WERI-Rb-1 (cell line): ENCODE measurements at regions not wholly inside any gene's neighbourhood (a gene's known extent, or its start where the extent isn't known, plus 50 kb on each side); places are given as distances from the start of the nearest gene placed in this dataset.

ENCODE experiments used
- DNase-seq: peaks from one replicate; pipeline ENCODE4 v3.0.0-alpha.2; 2020
- H3K27ac ChIP-seq: fragments of 250-450 bp; sonication (Bioruptor Pico); 2 replicates; pipeline ENCODE4 v1.5.1; 2020; ENCODE audit warnings: mild to moderate bottlenecking, moderate library complexity
- H3K27me3 ChIP-seq: fragments of 250-450 bp; sonication (Bioruptor Pico); 2 replicates; pipeline ENCODE4 v1.5.1; 2021; ENCODE audit warnings: mild to moderate bottlenecking, low read depth, moderate library complexity; ENCODE audit not compliant: insufficient read depth, severe bottlenecking
- H3K36me3 ChIP-seq: fragments of 250-450 bp; sonication (Bioruptor Pico); 2 replicates; pipeline ENCODE4 v1.5.1; 2020; ENCODE audit warnings: mild to moderate bottlenecking, moderate library complexity
- H3K4me3 ChIP-seq: 2 replicates; pipeline ENCODE4 v1.5.1; 2011; ENCODE audit warnings: low read depth, mild to moderate bottlenecking, control low read depth, low read length
- H3K9me3 ChIP-seq: fragments of 250-450 bp; sonication (Bioruptor Pico); 2 replicates; pipeline ENCODE4 v1.5.1; 2021; ENCODE audit warnings: mild to moderate bottlenecking, moderate library complexity; ENCODE audit not compliant: severe bottlenecking
- TF ChIP-seq, protein P1 (sequence below): IDR thresholded peaks from 2 replicates; pipeline ENCODE4 v1.5.1; 2011; ENCODE audit warnings: low read depth, mild to moderate bottlenecking, control low read depth, inconsistent platforms, low read length

DNA sequence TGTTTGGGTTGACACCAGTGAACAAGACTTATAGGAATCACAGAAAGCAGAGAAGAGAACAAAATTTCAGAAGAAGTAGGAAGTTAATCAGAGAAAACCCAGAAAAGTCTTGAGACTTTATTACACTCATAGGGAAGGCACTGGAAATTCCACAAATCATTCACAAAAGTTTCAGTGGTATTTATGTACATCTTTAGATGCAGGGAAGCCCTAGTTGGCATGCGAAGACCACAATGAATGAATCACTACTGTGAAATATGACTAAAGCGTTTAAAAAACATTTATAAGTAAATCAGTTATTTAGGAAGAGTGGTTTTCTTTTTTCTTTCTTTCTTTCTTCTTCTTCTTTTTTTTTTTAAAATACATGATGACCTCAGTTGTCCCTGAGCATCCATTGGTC lies 105.1 kb downstream of the NUP35 start:
- DNase-seq, result no peak
- TF ChIP-seq, protein P1, sequence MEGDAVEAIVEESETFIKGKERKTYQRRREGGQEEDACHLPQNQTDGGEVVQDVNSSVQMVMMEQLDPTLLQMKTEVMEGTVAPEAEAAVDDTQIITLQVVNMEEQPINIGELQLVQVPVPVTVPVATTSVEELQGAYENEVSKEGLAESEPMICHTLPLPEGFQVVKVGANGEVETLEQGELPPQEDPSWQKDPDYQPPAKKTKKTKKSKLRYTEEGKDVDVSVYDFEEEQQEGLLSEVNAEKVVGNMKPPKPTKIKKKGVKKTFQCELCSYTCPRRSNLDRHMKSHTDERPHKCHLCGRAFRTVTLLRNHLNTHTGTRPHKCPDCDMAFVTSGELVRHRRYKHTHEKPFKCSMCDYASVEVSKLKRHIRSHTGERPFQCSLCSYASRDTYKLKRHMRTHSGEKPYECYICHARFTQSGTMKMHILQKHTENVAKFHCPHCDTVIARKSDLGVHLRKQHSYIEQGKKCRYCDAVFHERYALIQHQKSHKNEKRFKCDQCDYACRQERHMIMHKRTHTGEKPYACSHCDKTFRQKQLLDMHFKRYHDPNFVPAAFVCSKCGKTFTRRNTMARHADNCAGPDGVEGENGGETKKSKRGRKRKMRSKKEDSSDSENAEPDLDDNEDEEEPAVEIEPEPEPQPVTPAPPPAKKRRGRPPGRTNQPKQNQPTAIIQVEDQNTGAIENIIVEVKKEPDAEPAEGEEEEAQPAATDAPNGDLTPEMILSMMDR, result no peak
- H3K27me3 ChIP-seq, result no peaks in the 10 kb centered on the region
- H3K36me3 ChIP-seq, result no peaks in the 10 kb centered on the region
- H3K27ac ChIP-seq, result no peak overlapping the region
- no peak overlapping the region for H3K4me3 ChIP-seq
- no peaks in the 10 kb centered on the region for H3K9me3 ChIP-seq

DNA sequence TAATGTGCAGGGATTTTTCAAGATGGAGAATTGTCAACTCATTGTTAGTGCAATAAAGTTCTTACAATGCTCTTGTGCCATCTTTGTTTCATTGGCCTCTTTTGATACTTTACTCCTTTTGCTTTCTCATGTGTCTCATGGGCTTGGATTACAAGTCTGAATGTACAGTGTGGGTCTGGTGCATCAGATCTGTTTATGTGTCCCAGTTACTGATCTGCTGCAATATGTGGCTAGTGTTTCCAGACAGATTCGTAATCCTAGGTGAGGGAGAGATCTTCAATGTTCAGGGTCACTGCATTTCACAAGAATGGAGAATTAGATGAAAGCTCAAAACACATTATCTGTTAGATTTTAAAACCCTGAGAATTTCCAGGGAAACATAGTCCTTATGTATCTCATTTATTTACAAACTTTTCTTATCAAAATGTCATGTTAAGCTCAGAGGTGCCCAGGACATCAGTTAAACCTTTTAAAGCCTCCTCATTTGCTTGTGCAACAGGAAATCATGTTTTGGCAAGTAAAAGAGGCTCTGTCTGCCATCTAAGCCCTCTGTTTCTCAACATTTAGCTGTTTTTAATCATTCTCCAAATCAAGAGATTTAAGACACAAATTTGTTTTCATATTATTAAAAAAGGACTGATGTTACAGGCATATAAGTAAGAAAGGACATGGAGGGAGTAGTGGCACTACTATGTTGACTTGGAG lies 108.1 kb downstream of the NUP35 start:
- no peaks in the 10 kb centered on the region for H3K9me3 ChIP-seq

DNA sequence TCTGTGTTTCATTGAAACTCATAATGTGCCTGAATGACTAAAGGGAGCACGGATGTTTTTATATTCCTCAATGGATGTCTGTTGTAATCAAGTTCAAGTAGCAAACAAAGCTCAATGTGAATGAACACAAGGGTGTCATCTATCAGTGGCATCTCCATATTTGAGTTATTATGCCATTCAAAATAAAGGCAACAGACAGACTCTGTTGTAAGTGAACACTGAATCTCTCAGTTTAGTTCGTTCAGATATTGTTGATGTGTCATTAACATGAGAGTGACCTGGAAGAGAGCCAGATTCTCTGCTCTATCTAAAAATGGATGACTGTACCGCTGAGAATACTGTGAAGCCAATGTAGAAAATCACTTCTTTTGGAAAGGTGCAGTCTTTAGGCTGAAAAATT lies 118.7 kb downstream of the NUP35 start:
- Histone ChIP-seq H3K9me3 (no peaks in the 10 kb centered on the region), H3K36me3 (no peaks in the 10 kb centered on the region), H3K27ac (no peak overlapping the region), H3K4me3 (no peak overlapping the region), H3K27me3 (no peaks in the 10 kb centered on the region)
- no peak for DNase-seq
- TF ChIP-seq, protein P1, result no peak

More for the DNA sequence above, 108.1 kb downstream of the NUP35 start:
- TF ChIP-seq, protein P1, result no peak
- H3K27me3 ChIP-seq, result no peaks in the 10 kb centered on the region
- no peak overlapping the region for H3K27ac ChIP-seq
- DNase-seq, result no peak
- H3K36me3 ChIP-seq, result no peaks in the 10 kb centered on the region
- H3K4me3 ChIP-seq, result no peak overlapping the region

DNA sequence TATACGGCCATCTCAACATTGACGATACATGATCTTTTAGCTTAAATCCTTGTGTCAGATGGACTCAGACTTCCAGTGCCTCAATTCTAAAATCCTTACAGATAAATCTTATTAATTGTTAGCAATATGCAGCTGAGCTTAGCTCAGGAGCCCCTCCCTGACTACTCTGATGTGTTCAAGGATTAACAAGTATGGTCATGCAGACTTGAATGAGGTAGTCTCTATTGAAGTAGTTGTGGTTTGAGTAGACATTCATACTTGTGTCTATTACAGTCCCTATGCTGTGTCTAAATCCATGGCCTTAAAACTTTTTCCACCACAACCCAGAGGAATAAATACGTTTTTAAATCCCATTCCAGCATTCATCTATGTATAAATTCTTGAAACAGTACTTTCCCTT lies 119.5 kb downstream of the NUP35 start:
- Histone ChIP-seq H3K9me3 (no peaks in the 10 kb centered on the region), H3K27me3 (no peaks in the 10 kb centered on the region), H3K4me3 (no peak overlapping the region), H3K27ac (no peak overlapping the region), H3K36me3 (no peaks in the 10 kb centered on the region)
- TF ChIP-seq, protein P1, result no peak
- peak; percentile 33 for DNase-seq

DNA sequence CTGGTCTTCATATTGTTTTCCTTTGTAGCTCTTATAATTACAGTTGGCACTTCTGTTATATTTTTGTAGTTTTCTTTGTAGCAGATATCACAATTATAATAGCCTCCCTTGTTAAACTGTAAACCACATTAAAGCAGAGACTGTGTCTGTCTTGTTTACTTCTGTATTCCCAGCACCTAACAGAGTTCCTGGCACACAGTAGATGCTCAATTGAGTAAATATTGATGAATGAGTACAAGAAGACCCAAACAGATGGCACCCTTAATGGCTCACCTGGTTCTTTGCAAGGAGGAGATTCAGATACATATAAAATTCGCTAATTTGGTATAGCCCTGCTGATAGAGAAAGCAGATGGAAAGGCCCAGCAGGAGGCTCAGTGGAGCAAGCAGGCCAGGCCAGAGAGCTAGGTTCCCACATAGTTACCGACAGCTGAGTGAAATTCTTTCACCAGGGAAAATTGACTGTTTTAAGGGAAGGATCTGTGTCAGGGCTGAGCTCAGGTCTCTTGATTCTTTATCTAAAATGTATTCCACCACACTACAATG lies 120.1 kb downstream of the NUP35 start:
- DNase-seq, result no peak
- H3K36me3 ChIP-seq, result no peaks in the 10 kb centered on the region
- TF ChIP-seq, protein P1, result no peak
- no peaks in the 10 kb centered on the region for H3K27me3 ChIP-seq
- no peak overlapping the region for H3K27ac ChIP-seq
- no peaks in the 10 kb centered on the region for H3K9me3 ChIP-seq
- no peak overlapping the region for H3K4me3 ChIP-seq
